SK-N-SH (cell line): ENCODE measurements at regions not wholly inside any gene's neighbourhood (a gene's known extent, or its start where the extent isn't known, plus 50 kb on each side); places are given as distances from the start of the nearest gene placed in this dataset.

Source experiments
- CTCF ChIP-seq: fragments of 200-600 bp; sonication (generic); IDR thresholded peaks from 2 replicates; pipeline ENCODE4 v1.6.1; 2017; ENCODE audit warnings: antibody characterized with exemption, mild to moderate bottlenecking, moderate library complexity
- EP300 ChIP-seq, 2 experiments: IDR thresholded peaks; 2 replicates each; pipeline versions ENCODE4 v1.4.0 to v1.6.1; 2012; ENCODE audit warnings: borderline replicate concordance in 1 of 2, low read depth in 1 of 2, low read length in 1 of 2
- JUND ChIP-seq: IDR thresholded peaks from 2 replicates; pipeline ENCODE4 v1.4.0; 2012
- MAX ChIP-seq: IDR thresholded peaks from 2 replicates; pipeline ENCODE4 v1.4.0; 2012; ENCODE audit warnings: low read depth
- POLR2AphosphoS5 ChIP-seq: IDR thresholded peaks from 2 replicates; pipeline ENCODE4 v1.6.1; 2012; ENCODE audit warnings: low read depth, low read length
- RAD21 ChIP-seq: IDR thresholded peaks from 2 replicates; pipeline ENCODE4 v1.6.1; 2012; ENCODE audit warnings: mild to moderate bottlenecking, low read length
- RCOR1 ChIP-seq: fragments of 150-350 bp; IDR thresholded peaks from 2 replicates; pipeline ENCODE4 v1.6.1; 2017; ENCODE audit warnings: antibody characterized with exemption, low read length
- TAF1 ChIP-seq: IDR thresholded peaks from 2 replicates; pipeline ENCODE4 v1.6.1; 2012; ENCODE audit warnings: low read depth, mild to moderate bottlenecking, low read length, moderate library complexity, borderline replicate concordance
- TEAD4 ChIP-seq: IDR thresholded peaks from 2 replicates; pipeline ENCODE4 v1.4.0; 2012; ENCODE audit warnings: mild to moderate bottlenecking, borderline replicate concordance; ENCODE audit not compliant: insufficient read depth
- YY1 ChIP-seq: IDR thresholded peaks from 2 replicates; pipeline ENCODE4 v1.4.0; 2012; ENCODE audit warnings: low read depth, mild to moderate bottlenecking
- TF ChIP-seq, protein P1 (sequence below): IDR thresholded peaks from 2 replicates; pipeline ENCODE4; 2012
- TF ChIP-seq, protein P2 (sequence below): IDR thresholded peaks from 2 replicates; pipeline ENCODE4 v1.6.1; 2012; ENCODE audit warnings: mild to moderate bottlenecking, low read depth, low read length, moderate library complexity
- TF ChIP-seq, protein P3 (sequence below): fragments of 150-350 bp; IDR thresholded peaks from 2 replicates; pipeline ENCODE4 v1.6.1; 2016; ENCODE audit warnings: mild to moderate bottlenecking, low read depth, low read length

DNA sequence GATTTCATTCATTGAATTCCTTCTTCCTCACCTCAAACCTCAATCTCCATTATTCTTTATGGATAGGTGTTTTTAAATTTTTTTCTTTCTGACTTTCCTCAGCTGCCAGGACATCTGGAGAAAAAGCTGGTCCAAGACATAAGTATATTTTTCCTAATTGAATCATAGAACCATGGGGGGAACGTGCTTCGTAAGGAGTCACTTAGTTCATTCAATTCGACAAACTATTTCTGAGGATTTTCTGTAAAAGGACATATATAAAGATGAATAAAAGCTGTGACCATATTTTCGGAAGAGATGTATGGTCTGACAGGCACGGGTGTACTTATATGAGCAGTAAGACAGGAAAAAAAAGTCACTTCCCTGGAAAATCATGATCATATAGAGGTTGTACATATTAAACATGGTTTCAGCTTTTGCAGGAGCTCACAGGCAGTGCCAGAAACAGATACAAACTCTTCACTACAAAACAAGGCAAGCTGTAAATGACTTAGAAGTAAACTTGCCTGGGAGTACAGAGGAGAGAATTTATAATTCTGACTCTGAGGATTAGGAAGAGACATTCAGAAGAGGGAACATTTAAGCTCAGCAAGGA, 88.2 kb upstream of the EGR2 start:
- no peak for TF ChIP-seq YY1
- no peak for TF ChIP-seq CTCF
- TF ChIP-seq, protein P1, sequence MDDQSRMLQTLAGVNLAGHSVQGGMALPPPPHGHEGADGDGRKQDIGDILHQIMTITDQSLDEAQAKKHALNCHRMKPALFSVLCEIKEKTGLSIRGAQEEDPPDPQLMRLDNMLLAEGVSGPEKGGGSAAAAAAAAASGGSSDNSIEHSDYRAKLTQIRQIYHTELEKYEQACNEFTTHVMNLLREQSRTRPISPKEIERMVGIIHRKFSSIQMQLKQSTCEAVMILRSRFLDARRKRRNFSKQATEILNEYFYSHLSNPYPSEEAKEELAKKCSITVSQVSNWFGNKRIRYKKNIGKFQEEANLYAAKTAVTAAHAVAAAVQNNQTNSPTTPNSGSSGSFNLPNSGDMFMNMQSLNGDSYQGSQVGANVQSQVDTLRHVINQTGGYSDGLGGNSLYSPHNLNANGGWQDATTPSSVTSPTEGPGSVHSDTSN, result no peak
- TF ChIP-seq, protein P2, sequence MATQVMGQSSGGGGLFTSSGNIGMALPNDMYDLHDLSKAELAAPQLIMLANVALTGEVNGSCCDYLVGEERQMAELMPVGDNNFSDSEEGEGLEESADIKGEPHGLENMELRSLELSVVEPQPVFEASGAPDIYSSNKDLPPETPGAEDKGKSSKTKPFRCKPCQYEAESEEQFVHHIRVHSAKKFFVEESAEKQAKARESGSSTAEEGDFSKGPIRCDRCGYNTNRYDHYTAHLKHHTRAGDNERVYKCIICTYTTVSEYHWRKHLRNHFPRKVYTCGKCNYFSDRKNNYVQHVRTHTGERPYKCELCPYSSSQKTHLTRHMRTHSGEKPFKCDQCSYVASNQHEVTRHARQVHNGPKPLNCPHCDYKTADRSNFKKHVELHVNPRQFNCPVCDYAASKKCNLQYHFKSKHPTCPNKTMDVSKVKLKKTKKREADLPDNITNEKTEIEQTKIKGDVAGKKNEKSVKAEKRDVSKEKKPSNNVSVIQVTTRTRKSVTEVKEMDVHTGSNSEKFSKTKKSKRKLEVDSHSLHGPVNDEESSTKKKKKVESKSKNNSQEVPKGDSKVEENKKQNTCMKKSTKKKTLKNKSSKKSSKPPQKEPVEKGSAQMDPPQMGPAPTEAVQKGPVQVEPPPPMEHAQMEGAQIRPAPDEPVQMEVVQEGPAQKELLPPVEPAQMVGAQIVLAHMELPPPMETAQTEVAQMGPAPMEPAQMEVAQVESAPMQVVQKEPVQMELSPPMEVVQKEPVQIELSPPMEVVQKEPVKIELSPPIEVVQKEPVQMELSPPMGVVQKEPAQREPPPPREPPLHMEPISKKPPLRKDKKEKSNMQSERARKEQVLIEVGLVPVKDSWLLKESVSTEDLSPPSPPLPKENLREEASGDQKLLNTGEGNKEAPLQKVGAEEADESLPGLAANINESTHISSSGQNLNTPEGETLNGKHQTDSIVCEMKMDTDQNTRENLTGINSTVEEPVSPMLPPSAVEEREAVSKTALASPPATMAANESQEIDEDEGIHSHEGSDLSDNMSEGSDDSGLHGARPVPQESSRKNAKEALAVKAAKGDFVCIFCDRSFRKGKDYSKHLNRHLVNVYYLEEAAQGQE, result no peak
- no peak for TF ChIP-seq RCOR1
- TF ChIP-seq TEAD4, result no peak
- no peak for TF ChIP-seq TAF1
- TF ChIP-seq MAX, result no peak
- no peak for TF ChIP-seq JUND
- TF ChIP-seq, protein P3, sequence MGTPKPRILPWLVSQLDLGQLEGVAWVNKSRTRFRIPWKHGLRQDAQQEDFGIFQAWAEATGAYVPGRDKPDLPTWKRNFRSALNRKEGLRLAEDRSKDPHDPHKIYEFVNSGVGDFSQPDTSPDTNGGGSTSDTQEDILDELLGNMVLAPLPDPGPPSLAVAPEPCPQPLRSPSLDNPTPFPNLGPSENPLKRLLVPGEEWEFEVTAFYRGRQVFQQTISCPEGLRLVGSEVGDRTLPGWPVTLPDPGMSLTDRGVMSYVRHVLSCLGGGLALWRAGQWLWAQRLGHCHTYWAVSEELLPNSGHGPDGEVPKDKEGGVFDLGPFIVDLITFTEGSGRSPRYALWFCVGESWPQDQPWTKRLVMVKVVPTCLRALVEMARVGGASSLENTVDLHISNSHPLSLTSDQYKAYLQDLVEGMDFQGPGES, result no peak
- no peak for TF ChIP-seq RAD21
- TF ChIP-seq EP300 (IDR thresholded peaks at IDR 0.05; ENCODE audit: borderline replicate concordance in 1 of 2, low read depth in 1 of 2, low read length in 1 of 2), result no peak
- no peak for TF ChIP-seq POLR2AphosphoS5
